HG03095 (cell line): ENCODE measurements at regions not wholly inside any gene's neighbourhood (a gene's known extent, or its start where the extent isn't known, plus 50 kb on each side); places are given as distances from the start of the nearest gene placed in this dataset.

Source experiments
- ATAC-seq: cut with Tn5 transposase; IDR thresholded peaks from one replicate; pipeline ENCODE4 v1.9.1; 2021; ENCODE audit warnings: moderate library complexity; ENCODE audit not compliant: unreplicated experiment

DNA sequence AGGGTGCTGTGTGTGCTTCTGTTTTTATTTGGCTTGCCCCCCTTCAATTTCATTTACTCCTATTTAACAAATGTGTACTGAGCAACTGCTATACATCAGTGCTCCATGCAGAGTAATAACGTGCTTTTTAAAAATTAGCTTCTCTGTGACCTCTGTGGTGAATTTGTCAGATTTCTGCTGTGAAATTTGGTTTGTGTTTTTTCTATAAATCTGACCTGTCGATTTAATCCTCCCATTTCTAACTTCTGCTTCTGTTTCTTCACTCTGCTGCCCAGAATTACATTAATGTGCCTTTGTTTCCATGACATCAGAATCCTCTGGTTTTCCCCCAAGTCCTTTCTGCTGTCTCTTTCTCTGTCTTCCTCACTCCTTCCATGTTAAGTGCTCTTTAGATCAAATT is 123.8 kb upstream of the CACNA2D1 start:
- ATAC-seq, result no peak

DNA sequence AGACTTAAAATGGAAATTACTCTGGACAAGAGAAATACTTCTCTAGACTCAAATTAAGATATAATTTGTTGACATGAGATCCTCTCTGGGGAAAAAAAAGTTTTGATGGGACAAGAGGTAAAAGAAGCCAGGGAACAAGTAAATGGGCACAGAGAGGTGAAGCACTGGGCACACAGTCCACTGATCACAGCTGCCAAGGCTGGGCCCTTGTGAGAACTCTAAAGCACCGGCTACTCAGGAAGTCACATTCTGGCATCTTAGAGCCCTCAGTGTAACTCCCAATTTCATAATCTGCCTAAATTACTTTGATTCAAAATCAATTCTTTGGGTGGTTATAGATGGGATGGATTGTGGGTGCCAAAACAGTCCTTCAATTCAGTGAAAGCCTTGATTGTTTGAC is 123.2 kb upstream of the CACNA2D1 start:
- no peak for ATAC-seq

DNA sequence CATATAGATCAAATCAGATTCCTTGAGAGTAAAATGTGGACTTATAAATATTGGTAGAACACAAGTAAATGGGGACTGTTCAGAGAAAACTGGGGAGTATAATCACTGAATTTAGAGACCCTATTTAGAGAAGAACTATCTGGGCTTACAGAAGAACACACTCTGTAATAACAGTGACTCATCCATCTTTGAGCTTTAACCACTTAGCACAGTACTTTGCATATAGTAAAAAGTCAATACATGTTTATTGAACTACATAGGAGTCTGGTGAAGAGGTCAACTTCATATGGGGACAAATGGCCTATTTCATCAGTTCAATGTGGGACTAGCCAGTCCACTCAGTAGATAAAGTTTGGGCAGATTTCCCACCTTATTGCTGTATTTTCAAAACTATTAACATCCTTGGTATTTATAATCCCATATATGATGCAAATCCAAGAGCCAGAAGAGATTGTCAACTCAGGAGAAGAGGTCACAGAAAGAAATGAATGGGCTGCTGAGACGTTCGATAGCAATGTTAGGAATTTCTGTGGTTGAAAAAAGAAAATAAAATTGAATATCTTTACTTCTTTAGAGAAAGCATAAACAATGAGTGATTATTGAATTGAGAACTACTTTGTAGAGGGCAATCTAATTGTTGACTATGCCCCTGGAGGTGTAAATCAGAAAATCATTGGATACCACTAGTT is 119.3 kb upstream of the CACNA2D1 start:
- ATAC-seq, result no peak

DNA sequence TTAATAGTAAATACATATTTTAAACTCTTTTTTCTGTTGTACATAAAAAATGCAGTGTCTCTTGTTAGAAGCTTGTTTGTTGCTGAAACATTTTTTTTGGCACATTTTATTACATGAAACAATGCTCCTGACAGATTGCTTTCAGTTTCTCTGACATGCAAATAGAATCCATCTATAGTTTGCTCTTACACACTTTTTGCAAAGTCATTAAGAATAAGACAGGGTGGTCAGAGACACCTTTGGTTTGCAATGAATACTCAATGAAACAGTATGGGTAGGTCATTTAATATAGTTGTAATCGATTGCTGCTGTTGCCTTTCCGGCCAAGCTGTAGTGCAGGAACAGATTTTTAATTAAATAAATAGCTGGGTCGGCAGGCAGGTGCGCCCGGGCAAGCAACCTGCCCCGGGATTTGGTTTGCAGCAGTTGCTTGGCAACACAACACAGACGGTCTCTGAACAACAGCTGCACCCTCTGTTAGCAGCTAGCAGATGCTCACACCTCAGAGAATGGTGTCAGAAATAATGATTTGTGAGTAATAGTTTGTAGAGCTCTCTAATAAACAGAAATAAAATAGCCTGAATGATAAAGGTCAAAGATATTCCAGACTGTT is 115.7 kb upstream of the CACNA2D1 start:
- ATAC-seq, result no peak

- no peak for ATAC-seq
Observed at GRCh38 chr7:82549616-82550285, 106.2 kb upstream of the CACNA2D1 start.

- ATAC-seq, result no peak
Observed at GRCh38 chr7:82548141-82548688, 104.6 kb upstream of the CACNA2D1 start.

- no peak for ATAC-seq
Observed at GRCh38 chr7:82542665-82543064, 99.1 kb upstream of the CACNA2D1 start.

DNA sequence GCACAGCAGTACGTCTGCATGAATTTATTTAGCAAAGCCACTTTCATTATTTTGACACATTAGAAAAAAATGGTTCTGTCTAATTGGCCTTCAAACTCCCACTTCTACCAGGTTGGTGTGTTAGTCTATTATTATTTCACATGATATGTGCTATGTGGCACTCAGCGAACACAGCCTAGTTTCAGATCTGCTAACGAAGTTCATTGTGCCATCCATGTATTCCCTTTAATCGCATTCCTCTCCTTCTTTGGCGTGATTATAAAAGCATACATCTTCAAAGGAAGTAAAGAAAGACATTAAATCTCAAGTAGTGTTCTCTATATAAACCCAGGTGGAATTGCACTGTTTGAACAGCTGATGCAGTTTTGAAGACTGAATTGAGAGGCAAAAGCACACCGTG is 96.4 kb upstream of the CACNA2D1 start:
- no peak for ATAC-seq

DNA sequence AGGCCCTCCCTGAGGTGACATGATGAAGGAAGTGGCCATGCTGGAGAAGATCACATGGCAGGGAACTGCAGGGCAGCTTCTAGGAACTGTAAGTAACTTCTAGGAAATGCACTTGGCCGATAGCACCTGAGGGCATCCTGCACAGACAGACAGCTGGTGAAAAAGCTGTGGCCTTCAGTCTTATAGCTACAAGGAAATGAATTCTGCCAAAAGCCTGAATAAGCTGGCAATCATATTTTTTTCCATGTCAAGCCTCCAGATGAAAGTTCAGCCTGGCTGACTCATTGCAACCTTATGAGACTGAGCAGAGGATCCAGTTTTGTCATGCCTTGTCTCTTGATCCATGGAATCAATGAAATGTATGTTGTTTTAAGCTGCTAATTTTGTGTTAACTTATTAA is 91.1 kb upstream of the CACNA2D1 start:
- ATAC-seq, result no peak

DNA sequence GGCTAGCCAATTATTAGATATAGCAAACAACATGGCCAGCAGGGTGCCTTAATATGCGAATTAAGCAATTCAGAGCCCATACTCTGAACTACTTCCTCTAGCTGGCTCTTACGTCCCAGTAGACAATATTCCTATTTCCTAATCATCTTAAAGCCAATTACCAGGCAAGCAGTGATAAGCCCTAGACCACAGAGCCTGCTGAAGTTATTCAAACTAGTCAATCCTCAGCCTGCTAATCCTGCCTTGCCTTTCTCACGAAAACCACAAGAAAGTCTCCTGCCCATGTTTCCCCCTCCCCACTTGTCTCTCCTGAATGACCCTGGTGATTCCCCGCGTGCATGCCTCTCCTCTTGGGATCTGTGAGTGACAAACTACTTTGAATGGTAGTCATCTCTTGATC is 86.8 kb upstream of the CACNA2D1 start:
- no peak for ATAC-seq

DNA sequence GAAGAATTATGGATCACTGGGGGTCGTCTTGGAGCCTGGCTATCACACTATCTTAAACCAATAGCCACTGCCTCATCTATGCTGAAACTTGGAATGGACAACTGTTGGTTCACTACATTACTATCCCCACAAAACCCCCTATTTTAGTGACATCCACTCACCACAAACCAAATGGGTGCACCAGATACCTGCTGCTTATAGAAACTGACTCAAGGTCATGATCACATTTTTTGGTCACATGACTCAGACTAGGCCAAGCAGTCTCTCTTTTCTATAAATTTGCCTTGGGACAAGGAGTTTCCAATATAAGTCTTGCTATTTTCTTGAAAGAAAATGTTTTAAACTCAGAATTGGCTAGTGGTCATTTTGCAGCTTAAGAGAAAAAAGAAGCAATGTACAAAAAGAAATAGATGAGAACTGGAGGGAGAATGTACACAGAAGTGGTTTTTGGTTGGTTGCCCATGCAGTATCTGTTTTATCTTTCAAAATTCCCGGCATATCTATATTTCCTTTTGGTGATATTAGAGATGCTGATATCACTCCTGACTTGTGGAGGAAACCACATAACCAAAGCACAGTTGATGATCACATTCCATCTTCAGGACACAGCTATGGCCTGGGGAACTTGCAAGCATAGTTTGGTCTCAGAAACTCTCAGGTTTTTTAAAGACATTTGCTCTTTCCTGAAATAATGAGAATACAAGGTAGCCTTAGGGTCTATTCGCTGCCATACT is 85.2 kb upstream of the CACNA2D1 start:
- ATAC-seq, result no peak

- ATAC-seq, result no peak
Observed at GRCh38 chr7:82527851-82528250, 84.3 kb upstream of the CACNA2D1 start.

GRCh38 chr7:82521906-82522445 is 78.4 kb upstream of the CACNA2D1 start:
- ATAC-seq, result no peak

GRCh38 chr7:82517050-82517449 is 73.5 kb upstream of the CACNA2D1 start:
- no peak for ATAC-seq

GRCh38 chr7:82511542-82511941 is 68.0 kb upstream of the CACNA2D1 start:
- ATAC-seq, result no peak

- ATAC-seq, result no peak
Observed at GRCh38 chr7:82507976-82508677, 64.5 kb upstream of the CACNA2D1 start.

DNA sequence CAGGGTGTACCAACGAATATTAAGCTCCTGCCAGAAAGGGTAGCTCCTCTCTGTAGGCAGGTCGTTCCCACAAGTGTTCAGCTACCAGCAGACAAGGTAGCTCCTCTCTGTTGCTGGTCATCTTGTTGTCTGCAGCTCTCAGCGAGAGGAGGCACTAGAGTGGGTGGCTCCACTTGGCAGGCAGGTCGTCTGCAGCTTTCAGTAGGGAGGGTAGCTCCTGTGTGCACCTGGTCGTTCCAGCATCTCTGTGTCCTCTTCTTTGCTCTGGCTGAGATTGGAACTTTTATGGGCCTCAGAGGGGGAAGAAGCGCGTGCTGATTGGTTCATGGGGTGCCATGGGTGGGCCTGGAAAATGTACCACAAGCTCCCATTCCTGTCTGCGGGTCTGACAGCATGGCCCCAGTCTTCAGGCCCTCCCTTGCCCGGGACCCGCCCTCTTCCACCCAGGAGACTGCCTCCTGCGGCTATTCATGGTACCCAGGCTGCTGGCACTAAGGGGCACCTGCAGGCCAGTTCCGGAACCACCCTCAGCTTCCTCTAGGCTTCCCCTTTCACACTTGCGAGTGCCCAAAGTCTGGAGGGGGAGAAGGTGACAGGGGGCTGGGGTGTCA is 63.9 kb upstream of the CACNA2D1 start:
- ATAC-seq, result no peak

DNA sequence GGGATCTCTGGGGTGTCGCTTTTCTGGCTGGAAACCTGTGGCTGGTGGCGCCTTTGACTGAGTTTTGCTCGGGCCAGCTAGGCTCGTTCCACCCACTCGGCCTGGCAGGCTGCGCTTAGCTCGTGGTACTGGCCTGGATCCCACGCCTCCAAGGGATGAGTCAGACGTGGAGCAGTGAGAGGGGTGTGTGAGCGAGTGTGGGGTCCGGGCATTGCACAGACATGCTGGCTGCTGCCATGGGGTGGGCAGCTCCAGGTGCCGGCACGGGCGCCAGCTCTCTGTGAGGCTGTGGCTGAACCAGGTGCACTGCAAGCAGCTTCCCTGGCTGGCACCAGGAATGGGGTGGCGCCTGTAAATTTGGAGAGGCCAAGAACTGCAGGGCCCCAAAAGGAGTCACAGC is 63.1 kb upstream of the CACNA2D1 start:
- ATAC-seq, result no peak

DNA sequence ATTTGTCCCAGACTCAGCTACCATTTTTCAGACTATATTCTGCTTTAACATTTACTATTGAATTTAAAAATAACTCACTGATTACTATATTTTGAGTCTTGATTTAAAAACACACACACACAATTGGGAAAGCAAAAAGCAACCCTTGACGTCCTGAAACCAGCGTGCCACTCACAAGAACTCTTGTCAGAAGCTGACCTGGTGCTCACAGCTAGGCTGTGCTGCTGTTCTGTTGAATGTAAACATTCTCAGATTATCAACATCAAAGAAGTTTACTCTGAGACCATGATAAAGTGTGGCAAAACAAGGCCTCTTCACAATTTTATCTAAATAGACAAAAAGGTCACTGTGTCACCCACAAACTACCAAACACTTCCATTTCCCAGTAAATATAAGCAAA is 62.6 kb upstream of the CACNA2D1 start:
- no peak for ATAC-seq

DNA sequence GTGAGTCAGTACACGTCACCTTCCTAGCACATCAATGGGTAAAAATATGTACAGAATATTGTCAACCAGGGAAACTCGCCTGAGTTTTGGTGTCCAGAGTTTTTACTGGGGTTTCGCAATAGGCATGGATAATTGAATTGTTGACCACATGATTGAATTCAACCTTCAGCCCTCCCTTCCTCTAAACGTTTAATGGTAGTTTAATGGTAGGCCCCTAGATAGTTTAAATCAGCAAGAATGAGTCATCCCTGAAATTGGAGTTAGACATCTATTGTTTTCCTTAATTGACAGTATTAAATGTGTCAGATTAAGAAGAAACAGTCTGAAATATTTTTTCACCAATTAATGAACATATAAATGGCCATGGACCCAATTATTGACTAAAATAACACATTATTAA is 57.8 kb upstream of the CACNA2D1 start:
- no peak for ATAC-seq
